HG03571 (cell line): ENCODE measurements at regions not wholly inside any gene's neighbourhood (a gene's known extent, or its start where the extent isn't known, plus 50 kb on each side); places are given as distances from the start of the nearest gene placed in this dataset.
A peak's percentile ranks its signal among the peaks of the same experiment; 100 is the strongest.
"Not testable (repeated sequence)": the region's sequence is repeated elsewhere in the genome, so short reads cannot be mapped to it uniquely, and the experiment has no call there.

Experiments
- ATAC-seq: cut with Tn5 transposase; IDR thresholded peaks from one replicate; pipeline ENCODE4 v1.9.1; 2021; ENCODE audit not compliant: unreplicated experiment

DNA sequence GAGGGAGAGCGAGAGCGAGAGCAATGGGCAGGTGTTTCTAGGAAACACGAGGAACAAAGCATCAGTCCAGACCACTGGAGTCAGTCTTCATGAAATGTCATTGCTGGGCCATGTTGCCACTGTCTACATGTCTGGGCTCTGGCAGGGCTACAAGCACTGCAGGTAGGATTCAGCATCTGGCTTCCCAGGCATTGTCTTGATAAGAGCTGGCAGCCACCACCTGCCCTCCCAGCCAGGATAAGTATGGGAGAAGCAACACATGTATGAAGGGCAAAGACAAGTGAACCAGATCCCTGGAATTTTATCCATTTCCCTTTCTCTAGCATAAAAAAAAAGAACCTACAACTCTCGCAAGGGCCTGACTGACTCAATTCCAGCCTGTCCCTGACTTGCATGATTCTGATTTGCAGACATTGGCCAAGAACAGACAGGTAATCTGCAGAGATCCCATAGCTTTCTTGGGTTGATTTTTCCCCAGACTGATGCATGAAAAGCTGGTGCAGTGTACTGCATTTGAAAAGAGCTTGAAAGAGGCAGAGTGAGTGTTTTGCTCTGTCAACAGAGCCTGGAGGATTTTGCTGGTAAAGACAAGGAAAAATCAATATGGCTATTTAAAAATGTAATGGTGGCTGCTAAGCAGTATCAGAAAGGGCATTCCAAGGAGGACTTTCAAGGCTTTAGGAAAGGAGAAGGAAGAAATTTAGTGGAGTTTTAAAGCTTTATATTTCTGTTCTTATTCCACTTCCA is 157.2 kb upstream of the MYRIP start:
- ATAC-seq: no peak

DNA sequence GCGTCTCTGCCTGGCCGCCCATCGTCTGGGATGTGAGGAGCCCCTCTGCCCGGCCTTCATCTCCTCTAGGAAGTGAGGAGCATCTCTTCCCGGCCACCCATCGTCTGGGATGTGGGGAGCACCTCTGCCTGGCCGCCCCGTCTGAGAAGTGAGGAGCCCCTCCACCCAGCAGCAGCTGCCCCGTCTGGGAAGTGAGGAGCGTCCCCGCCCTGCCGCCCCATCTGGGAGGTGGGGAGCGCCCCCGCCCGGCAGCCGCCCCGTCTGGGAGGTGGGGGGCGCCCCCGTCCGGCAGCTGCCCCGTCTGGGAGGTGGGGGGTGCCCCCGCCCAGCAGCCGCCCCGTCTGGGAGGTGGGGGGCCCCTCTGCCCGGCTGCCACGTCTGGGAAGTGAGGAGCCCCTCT is 153.7 kb upstream of the MYRIP start:
- ATAC-seq: not testable (repeated sequence)

DNA sequence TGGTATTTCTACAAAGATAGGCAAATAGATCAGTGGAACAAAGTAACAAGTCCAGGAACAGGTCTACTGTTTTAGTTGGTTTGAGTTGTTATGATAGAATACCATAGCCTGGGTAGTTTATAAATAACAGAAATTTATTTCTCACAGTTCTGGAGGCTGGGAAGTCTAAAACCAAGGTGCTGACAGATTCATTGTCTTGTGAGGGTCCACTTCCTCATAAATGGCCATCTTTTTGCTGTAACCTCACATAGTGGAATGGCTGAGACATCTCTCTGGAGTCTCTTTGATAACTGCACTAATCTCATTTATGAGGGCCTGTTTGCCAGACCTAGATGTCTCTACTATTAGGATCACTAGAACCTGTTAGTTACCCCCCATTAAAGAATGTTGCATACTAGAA is 152.3 kb upstream of the MYRIP start:
- no peak for ATAC-seq

DNA sequence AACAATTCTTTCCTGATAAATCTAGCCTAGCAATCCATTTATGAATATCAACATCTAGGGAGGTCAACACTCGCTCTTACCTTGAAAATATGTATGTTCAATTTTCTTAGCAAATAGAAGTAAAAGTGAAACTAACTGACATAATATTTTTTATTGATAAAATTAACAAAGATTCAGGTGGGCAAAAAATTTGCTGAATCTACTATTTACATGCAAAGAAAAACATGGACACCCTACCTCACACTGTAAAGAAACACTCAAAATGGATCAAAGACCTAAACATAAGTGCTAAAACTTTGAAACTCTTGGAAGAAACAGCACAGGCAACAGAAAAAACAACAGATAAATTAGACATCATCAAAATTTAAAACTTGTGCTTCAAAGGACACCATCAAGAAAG is 151.6 kb upstream of the MYRIP start:
- ATAC-seq: no peak

DNA sequence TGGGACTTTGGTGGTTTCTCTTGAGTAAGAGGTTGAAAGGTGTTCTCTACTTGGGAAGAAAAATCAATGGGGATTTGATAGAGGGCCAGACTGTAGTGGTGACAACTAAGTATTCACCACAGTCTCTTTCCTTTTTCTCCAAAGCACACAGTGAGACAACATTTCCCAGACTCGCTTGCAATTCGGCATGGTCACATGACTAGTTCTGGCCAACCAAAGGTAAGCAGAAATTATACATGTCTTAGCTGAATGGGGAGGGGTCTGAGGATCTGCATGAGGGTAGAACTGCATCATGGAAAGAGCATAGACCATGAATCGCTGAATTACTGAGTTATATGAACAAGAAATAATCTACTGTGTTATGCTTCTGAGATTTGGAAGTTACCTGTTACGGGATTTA is 144.5 kb upstream of the MYRIP start:
- no peak for ATAC-seq

DNA sequence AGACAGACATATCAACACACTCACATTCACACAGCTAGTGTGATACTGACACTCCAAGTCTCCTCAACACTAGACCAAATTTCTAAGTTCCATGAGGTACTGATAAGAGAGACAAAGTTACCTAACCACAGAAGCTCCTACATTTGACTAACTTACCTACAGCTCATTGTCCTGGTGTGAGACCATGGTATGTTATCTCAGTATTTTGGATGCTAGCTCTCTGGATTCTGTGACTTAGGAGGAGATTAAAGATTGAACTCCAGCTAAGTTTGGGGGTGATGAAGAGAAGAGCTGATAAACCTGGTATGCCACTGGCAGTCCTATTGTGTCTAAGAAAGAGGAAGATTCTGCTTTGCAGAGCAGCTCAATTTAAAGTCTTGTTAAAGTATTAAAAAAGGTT is 144.0 kb upstream of the MYRIP start:
- ATAC-seq: no peak

DNA sequence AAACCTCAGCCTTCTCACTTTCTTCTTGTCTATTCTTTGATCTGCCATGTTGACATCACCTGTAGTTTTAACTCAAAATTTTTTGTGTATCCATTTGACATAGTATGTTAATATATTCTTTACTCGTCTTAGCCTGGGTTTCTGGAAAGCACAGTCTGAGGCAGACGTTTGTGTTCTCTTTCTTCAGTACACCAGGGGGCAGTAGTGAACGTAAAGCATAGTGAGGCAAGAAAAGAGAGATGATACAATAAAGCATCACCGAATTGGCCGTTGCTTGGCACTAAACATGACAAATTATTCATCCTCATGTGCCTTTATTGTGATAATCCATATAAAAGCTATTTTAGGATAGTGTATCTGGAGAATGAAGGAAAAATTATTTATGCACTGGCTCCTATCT is 141.0 kb upstream of the MYRIP start:
- no peak for ATAC-seq

DNA sequence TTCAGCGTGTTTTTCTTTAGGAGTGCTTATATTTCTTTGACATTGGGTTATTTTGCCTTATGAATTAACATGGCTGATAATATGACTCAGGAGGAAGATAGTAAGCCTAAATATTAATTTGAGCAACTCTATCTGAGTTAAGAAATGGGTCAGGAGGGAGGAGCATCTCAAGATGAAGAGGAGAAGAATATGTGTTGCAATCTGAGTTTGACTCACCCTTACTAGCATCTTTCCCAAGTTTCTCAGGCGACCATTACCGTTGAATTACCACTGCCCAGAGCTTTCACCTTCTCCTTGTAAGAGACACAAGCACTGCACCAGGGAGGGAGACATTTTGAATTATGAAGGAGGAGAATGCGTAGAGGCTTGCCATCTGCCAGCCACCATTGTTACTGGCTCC is 138.3 kb upstream of the MYRIP start:
- ATAC-seq: no peak

DNA sequence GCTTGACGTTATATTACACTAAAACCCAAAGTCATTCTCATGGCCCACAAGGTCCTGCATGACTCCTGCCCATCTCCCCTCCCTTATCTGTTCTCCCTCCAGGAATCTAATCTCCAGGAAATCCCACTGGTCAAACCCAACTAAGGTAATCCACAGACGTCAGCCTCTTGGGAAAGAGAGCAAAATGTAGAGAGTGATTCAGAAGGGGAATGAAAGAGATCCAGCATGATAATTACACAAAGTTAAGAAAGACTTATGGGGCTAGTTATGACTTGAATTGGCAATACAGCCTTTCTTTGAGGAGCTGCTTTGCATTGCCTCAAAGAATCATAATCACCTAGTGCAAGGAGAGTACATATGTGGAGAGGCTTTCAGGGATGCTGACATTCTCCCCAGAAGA is 137.8 kb upstream of the MYRIP start:
- no peak for ATAC-seq

DNA sequence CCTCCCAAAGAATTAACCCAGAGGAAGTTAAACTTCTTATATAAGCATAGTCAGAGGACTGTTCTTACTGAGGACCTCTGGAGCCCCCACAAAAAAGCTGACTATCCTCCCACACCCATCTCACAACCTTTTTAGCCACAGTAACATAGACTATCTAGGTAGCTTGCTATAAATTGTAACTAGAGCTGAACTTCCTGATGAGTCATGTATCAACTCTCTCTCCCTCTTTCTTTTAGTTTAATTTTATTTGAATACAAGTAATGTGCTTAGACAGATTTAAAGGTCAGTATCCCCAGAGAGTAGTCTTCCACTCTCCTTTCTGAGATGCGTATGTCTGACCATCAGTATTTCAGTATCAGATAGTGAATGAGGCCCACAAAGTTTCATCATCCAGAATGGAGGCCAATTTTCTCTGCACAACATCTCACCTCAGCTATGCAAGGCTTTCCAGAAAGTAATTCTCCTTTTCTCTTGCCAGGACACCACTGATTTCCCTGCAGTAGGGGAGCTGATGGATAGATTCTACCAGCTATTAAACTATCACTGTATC is 104.0 kb upstream of the MYRIP start:
- no peak for ATAC-seq

DNA sequence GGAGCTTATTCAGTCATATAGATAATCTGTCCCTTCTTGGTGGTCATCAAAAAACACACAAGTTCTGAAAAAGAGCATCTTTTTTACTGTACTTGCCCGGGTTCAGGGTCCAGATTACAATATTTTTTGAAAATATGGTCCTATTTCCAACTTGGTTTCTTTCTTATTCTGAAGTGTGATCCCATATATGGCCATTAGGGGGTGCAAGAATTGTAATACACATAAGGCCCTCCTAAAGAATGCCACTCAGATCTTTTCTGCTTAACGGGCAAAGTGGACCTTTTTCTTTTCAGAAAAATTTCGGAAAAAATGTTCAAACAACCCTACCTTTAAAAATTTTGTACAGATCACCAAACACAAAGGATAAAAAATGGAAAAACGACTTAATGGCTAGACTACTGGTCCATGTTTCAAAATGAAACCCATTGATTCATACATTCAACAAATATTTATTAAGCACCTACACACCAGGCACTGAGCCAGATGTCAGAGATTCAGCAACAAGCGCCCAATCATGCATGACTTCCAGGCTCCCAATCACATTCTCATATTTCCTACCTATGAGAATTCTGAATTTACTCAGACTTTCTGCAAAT is 102.0 kb upstream of the MYRIP start:
- ATAC-seq: peak; percentile 61

DNA sequence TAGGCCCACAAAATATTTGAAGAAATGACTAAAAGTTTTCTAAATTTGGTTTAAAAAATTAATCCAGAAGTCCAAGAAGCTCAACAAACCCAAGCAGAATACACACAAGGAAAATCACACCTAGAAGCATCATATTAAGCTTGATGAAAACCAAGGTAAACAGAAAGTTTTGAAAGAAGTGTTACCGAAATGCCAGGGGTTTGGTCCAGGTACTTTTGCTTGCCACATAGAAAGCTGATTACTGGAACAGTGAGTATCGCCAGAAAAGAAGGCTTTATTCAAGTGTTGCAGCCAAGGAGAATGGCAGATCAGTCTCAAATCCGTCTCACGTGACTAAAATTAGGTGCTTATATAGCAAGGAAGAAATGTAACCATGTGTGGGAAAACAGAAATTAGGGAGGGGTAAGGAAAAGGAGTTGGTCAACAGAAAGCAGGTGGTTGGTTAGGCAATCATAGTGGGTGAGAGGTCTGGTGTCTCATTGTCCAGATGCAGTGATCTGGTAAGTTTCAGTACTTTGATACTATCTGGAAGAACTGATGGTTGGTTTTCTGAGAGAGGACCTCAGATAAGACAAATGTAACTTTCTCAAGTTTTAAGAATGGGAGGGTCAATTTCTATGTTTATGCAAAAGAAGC is 96.9 kb upstream of the MYRIP start:
- no peak for ATAC-seq

DNA sequence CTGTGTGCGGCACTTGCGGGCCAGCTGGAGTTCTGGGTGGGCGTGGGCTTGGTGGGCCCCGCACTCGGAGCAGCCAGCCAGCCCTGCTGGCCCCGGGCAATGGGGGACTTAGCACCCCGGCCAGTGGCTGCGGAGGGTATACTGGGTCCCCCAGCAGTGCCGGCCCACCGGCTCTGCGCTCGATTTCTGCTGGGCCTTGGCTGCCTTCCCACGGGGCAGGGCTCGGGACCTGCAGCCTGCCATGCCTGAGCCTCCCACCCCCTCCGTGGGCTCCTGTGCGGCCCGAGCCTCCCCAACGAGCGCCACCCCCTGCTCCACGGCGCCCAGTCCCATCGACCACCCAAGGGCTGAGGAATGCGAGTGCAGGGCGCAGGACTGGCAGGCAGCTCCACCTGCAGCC is 96.1 kb upstream of the MYRIP start:
- not testable (repeated sequence) for ATAC-seq

DNA sequence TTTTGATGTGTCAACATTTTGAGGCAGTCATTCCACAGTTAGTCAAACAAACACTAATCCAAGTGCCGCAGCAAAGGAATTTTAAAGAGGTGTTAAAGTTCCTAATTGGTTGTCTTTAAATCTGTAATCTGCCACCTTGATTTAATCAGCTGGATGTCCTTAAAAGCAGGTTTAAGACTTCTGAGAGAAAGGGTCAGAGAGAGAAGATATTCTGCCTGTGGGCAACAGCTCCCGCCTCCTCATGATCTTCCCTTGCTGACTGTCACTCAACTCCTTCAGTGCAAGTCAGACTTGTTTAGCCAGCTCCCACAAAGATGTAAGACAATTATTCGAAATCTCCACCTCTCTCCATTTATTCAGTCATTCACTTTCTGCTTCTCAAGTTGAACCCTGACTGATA is 92.6 kb upstream of the MYRIP start:
- no peak for ATAC-seq

DNA sequence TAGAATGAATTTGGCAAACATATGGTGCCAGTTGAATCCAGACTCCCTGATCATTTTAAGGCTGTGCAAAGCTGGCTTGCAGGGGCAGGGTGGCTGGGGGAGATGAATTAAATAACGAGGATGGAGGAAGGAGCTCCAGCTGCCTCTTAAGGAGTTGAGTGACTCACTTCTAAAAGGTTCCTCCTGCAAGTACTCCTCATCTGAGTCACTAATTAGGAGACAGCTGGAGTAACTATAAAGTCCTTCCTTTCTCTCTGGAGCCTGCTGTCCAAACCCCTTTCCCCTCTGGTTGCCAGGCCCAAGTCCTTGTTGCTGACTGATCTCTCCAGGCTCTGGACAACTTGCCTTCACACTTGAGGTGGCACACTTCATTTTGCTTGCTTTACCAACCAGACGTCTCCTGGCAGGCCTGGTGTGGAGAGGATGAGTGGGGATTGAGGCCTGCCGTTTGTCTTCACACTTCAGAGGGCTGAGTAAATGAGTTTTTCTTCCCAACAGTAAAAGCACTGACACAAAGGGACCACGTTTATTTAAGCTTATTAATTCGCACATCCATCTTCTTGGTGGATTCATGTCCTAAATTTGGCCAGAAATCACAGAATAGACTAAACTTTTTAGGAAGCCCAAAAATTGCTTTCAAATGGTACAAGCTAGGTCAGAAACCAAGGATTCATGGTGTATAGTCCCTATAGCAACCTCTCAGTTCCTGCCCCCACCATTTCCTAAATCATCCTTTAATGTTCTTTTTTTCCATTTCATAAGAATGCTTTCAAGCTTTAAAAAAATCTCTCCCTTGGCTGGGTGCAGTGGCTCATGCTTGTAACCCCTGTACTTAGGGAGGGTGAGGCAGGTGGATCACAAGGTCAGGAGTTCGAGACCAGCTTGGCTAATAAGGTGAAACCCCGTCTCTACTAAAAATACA is 90.5 kb upstream of the MYRIP start:
- no peak for ATAC-seq

DNA sequence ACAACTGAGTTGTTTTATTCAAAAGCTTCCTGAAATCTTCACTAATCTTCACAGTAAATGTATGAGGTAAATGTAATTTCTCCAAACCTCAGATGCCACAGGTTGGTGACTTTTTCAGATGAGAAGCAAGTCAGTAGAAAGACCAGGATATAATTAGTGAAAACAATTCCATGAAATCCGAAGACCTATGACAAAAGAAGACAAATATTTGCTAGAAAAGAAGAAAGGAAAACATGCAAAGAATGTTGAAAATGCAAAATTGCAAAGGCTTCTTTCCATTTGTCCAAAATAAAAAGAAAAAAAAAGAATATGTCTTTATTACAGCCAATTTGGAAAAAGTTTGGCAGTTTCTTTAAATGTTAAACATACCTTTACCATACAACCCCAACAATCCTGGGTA is 88.3 kb upstream of the MYRIP start:
- ATAC-seq: no peak

DNA sequence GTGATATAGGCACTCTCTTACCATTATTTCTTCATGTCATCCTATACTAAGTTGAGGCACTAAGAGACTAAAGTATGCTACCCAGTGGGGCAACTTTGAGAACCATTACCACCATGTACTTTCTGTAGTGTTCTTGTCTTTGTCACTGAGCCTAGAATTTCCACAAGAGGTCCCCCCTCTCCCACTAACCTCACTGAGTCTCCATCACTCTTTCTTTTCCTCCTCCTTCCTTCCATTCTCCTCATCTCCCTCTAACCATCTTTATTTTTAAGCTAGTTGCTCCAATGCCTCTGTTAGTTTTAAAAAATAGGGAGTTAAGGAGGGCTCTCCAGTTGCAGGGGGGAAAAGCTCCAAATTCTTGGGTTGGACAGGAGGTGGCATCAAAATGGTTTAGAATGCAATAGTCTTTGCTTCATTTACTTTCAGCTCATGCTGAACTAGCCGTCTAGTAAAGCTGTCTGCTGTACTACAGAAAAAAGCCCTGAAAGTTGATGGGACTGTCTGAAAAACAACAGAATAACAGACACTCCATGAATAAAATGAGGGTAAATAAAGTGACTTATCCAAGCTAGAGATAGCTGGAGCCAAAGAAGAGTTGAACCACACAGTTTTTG is 85.1 kb upstream of the MYRIP start:
- ATAC-seq: no peak

DNA sequence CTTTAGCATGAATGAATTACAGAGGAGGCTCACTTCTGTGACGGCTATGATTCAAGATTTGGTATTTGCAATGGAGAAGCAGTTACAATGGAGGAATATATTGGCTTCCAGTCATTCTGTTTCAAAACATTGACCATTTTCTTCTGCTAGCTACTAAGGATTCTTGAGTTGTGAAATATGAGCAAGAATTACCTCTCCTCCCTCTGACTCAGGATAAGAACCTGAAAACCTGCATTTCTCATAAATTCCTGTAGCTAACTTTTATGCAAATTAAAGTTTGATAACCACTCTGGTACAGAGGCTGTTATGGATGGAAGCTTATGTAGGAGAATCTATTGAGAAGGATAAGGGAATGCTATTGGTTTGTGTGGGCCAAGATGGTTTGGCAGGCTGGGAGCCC is 84.1 kb upstream of the MYRIP start:
- ATAC-seq: no peak

DNA sequence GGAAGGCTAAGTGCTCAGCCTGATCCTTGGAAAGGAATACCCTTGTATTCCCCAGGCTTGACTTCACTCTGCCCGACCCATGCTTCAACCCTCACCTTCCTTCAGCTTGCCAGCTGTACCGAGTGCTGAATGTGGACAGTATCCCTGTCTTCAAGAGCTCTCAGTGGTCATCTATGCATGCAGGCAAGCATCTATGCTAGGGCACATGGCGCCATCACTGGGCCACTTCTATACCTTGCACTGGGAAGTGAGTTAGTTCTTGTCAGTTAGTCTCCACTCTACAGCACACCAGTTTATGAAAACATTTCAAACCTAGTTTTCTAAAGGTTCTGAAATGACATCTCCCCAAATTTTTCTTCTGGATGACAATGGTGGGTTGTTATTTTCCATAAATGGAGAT is 82.0 kb upstream of the MYRIP start:
- no peak for ATAC-seq

DNA sequence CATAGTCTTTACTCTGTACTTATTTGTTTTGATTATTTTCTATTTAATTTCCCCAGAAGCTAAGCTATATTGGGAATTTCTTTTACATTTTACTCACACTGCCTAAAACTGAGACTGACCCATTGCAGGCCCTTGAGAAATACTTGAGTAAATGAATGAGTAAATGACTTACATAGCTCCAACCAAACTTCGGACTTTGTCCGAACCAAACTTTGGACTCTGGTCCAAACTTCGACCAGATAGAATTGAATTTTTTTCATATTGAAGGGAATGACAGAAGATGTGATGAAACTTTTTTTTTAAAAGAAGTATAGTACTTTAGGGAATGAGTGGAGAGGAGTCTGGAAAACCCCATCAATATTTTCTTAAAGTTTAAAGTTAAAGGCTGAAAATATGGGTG is 75.6 kb upstream of the MYRIP start:
- ATAC-seq: no peak

DNA sequence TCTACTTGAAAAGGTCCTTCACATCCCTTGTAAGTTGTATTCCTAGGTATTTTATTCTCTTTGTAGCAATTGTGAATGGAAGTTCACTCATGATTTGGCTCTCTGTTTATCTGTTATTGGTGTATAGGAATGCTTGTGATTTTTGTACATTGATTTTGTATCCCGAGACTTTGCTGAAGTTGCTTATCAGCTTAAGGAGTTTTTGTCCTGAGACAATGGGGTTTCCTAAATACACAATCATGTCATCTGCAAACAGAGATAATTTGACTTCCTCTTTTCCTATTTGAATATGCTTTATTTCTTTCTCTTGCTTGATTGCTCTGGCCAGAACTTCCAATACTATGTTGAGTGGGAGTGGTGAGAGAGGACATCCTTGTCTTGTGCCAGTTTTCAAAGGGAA is 69.8 kb upstream of the MYRIP start:
- ATAC-seq: not testable (repeated sequence)
